ENCODE measurements at regions not wholly inside any gene's neighbourhood (a gene's known extent, or its start where the extent isn't known, plus 50 kb on each side); places are given as distances from the start of the nearest gene placed in this dataset.
"Not testable (repeated sequence)": the region's sequence is repeated elsewhere in the genome, so short reads cannot be mapped to it uniquely, and the experiment has no call there.

- DNase-seq (ENCODE audit: low spot score) = no peak
- intact Hi-C loops (cut with DNase I) = no loop called here
Observed at GRCh38 chr10:33919244-33919643, 584.8 kb upstream of the NRP1 start.

GRCh38 chr10:33917069-33917780 lies 582.8 kb upstream of the NRP1 start:
- no peak for DNase-seq (ENCODE audit: low spot score)

DNA sequence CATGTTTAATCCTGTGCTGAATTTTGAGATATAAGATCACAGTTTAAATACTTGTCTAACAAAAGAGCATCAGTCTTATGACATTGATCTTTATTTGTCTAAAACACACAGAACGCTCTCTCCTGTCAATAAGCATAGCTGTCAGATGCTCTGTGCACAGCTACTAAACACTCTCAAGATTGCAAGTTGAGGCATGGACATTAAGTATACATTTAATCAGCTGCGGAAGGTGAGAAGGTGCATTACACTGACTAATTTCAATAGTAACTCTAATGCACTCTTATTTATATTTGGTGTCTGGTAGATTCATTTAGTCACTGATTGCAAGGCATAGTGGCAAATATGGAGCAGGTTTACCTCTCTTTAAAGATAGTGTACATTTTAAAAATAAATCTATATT lies 580.3 kb upstream of the NRP1 start:
- DNase-seq (ENCODE audit: low spot score) = no peak
- intact Hi-C loops (cut with DNase I) = no loop called here

More at GRCh38 chr10:33917069-33917780, 582.8 kb upstream of the NRP1 start:
- intact Hi-C loops (cut with DNase I) = no loop called here

GRCh38 chr10:33913194-33913593 lies 578.7 kb upstream of the NRP1 start:
- intact Hi-C loops (cut with DNase I) = no loop called here

DNA sequence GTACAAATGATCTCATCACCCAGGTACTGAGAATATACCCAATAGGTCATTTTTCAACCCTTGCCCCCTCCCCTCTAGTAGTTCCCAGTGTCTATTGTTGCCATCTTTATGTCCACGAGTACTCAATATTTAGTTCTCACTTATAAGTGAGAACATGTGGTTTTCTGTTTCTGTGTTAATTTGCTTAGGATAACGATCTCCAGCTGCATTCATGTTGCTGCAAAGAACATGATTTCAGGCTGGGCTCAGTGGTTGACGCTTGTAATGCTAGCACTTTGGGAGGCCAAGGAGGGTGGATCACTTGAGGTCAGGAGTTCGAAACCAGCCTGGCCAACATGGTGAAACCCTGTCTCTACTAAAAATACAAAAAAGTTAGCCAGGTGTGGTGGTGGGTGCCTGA lies 575.0 kb upstream of the NRP1 start:
- intact Hi-C loops (cut with DNase I); DNase-seq (ENCODE audit: low spot score): not testable (repeated sequence)

More at GRCh38 chr10:33913194-33913593, 578.7 kb upstream of the NRP1 start:
- DNase-seq (ENCODE audit: low spot score) = no peak

GRCh38 chr10:33901166-33901565 lies 566.7 kb upstream of the NRP1 start:
- no peak for DNase-seq (ENCODE audit: low spot score)
- intact Hi-C loops (cut with DNase I) = no loop called here

GRCh38 chr10:33900596-33900995 lies 566.1 kb upstream of the NRP1 start:
- intact Hi-C loops (cut with DNase I) = no loop called here
- no peak for DNase-seq (ENCODE audit: low spot score)

- DNase-seq (ENCODE audit: low spot score) = no peak
- intact Hi-C loops (cut with DNase I) = no loop called here
Observed at GRCh38 chr10:33899578-33900531, 565.4 kb upstream of the NRP1 start.

DNA sequence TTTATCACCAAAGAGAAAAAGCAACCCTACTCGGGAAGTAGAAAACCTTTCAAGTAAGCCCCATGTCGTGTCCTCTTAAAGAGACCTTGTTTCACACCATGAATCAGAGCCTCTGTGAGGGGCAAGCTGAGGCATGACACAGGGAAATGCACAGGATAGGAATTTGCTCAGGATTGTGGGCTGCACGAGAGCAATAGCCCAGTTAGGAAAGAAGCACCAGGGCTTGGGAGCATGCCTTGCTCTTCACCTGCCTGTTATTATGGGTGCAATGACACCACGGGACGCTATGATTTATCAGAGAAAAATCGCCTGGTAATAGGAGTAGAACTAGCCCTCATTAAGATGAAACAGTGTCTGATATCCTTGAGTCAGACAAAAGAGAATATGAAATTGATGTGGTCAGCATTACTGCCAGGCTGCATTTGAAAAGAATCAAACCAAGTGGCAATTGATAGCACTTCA lies 562.9 kb upstream of the NRP1 start:
- intact Hi-C loops (cut with DNase I) = no loop called here
- no peak for DNase-seq (ENCODE audit: low spot score)

DNA sequence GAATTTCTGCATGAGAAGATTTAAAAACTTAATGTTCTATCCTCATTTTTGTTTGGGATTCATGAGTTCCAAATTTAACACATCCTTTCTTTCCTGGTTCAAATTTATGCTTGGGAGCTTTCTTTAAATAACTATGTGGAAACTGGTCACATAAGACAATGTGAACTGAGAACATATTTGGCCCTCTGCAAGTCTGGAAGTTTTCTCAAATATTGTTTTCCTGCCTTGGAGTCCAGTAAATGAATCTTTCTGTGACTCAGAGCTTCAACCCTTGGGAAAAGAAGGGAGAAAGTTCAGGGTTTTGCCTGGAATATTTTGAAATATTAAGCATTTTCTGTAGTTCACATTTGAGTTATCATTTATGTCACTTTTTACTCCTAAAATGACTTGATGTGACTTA lies 559.0 kb upstream of the NRP1 start:
- intact Hi-C loops (cut with DNase I) = no loop called here

DNA sequence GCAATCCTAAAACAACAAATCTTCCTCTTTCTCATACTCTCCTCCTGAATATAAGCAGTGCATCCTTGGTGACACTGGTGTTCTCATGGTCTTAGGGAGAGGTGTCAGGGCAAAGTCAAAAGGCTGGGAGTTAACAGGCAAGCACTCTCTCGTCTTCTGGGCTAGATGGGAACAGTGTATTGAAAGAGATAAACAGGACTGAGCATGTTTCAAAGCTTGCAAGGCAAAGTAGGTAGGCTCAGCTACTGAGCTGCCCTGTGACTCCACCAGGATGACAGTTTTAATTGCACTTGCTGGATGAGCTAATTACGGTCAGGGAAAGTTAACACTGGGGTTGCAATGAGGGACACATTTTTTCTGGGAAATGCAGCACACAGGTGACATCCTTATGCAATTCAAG lies 554.9 kb upstream of the NRP1 start:
- no peak for DNase-seq (ENCODE audit: low spot score)
- intact Hi-C loops (cut with DNase I) = no loop called here

More for the DNA sequence above, 559.0 kb upstream of the NRP1 start:
- DNase-seq (ENCODE audit: low spot score) = no peak

GRCh38 chr10:33887188-33887587 lies 552.7 kb upstream of the NRP1 start:
- intact Hi-C loops (cut with DNase I) = no loop called here
- DNase-seq (ENCODE audit: low spot score) = no peak

DNA sequence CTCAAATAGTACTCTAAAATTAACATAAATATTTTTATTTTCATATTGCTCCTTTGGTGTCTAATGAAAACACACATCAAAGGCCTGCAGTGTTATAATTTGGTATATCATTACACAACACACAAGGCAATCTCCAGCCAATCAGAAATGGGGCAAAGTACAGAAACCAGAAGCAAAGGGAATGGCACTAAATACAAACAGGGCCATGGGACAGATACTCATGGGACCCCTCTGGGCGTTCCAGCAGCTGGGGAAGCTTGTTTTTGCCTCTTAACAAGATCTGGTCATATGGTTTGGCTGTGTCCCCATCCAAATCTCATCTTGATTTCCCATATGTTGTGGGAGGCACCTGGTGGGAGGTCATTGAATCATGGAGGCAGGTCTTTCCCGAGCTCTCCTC lies 551.8 kb upstream of the NRP1 start:
- DNase-seq (ENCODE audit: low spot score) = no peak
- intact Hi-C loops (cut with DNase I) = no loop called here

DNA sequence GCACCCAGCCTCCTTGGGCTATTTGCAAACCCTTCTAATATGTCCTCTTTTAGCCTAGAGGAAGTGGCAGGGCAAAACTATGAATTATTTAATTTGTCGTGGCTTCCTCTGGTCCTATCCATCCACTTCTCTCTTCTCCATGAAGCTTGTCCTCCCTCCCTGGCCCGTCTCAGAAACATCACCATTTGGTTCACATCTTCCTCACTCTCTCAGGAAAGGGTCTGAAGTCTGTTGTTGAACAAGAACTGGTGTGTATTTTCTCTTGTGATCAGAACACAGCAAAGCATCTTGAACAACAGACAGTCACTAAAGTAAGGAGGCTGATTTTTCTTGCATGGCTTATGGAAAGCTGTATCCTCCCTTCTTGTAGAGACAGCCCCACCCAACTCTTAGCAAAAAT lies 550.1 kb upstream of the NRP1 start:
- intact Hi-C loops (cut with DNase I) = no loop called here
- no peak for DNase-seq (ENCODE audit: low spot score)

GRCh38 chr10:33883881-33884280 lies 549.4 kb upstream of the NRP1 start:
- intact Hi-C loops (cut with DNase I) = no loop called here
- no peak for DNase-seq (ENCODE audit: low spot score)

DNA sequence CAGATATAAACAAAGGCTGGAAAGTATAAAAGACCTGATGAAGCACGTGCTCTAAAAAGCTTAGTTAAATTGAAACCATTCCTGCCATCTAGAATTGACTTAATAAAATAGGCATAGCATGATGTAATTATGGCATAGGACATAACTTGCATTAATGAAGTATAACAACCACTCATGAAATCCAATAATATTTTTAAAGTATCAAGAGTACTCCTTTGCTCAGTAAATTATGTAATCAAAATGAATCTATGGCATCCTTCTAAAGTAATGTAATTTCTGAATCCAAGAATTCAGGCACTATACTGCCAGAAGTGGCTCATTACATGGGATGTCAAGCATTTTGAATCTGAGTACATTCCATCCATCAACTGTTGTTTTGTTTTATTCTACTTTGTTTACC lies 548.5 kb upstream of the NRP1 start:
- DNase-seq (ENCODE audit: low spot score) = no peak
- intact Hi-C loops (cut with DNase I) = no loop called here

DNA sequence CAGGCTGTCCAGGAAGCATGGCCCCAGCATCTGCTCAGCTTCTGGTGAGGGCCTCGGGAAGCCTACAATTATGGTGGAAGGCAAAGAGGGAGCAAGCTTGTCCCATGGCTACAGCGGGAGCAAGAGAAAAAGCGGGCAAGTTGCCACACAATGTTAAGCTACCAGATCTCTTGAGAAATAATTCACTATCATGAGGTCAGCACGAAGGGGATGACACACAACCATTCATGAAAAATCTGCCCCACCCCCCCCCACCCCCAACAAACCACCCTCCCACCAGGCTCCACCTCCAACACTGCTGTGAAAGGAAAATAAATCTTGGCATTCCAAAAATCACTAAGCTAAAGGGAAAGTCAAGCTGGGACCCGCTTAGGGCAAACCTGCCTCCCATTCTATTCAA lies 545.8 kb upstream of the NRP1 start:
- intact Hi-C loops (cut with DNase I) = no loop called here
- no peak for DNase-seq (ENCODE audit: low spot score)

GRCh38 chr10:33878238-33878786 lies 543.8 kb upstream of the NRP1 start:
- no peak for DNase-seq (ENCODE audit: low spot score)
- intact Hi-C loops (cut with DNase I) = no loop called here

DNA sequence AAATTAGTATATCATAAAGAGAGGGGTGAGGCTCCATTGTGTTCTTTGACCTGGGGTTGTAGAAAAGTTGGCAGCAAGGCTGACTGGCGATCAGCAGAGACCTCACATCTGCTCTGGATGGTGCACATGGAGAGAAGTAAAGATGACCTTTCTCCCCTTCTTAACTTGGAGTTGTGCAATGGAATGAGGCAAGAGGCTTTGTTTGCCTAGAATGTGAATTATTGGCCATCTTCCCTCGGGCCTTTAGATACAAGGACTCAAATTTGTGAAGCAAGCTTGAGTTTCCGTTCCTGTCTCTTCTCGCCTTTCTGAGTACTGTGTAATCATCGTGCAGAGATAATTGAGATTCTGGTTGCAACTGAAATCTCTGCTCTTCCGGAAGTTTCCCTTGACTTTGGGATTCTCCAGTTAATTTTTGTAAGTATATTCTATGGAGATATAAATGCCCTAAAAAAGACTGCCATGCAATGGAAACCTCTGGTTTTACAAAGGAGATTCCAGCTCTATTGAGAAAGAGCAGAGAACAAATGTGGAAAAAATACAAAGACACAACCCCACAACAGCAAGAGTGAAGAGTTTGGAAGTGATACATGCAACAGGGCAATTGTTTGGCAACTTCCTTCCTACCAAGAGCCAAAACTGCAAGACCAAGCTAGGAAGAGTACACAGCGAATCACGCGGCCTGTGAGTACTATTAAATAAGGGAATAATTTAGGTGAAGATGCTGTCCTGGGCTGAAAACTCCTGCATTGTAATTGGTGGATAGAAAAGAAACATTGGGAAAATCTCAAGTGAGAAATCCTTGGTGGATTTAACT lies 542.3 kb upstream of the NRP1 start:
- intact Hi-C loops (cut with DNase I) = no loop called here
- no peak for DNase-seq (ENCODE audit: low spot score)

Measured in cardiac septum (tissue), 1 donor.